ENCODE measurements at regions not wholly inside any gene's neighbourhood (a gene's known extent, or its start where the extent isn't known, plus 50 kb on each side); places are given as distances from the start of the nearest gene placed in this dataset.
A peak's percentile ranks its signal among the peaks of the same experiment; 100 is the strongest.

GRCh38 chr7:17020250-17020649, 138.5 kb upstream of the AGR3 start:
- DNase-seq: no peak

GRCh38 chr7:17021205-17021604, 139.4 kb upstream of the AGR3 start:
- DNase-seq: no peak

- peak in 1 of 2 donors; percentile 39 for DNase-seq
Measured at GRCh38 chr7:17022920-17023319, 141.1 kb upstream of the AGR3 start.

GRCh38 chr7:17026269-17026668, 144.5 kb upstream of the AGR3 start:
- no peak for DNase-seq

- DNase-seq: no peak
Measured at GRCh38 chr7:17027143-17027788, 145.5 kb upstream of the AGR3 start.

- no peak for DNase-seq
Measured at GRCh38 chr7:17027789-17028152, 146.0 kb upstream of the AGR3 start.

GRCh38 chr7:17029150-17029549, 147.4 kb upstream of the AGR3 start:
- DNase-seq: peak in 1 of 2 donors; percentile 58

GRCh38 chr7:17030559-17030958, 148.8 kb upstream of the AGR3 start:
- DNase-seq: peak; percentile 15 to 20

- DNase-seq: no peak
Measured at GRCh38 chr7:17031906-17032551, 150.2 kb upstream of the AGR3 start.

GRCh38 chr7:17033245-17033644, 151.5 kb upstream of the AGR3 start:
- DNase-seq: no peak

- no peak for DNase-seq
Measured at GRCh38 chr7:17036584-17036983, 154.8 kb upstream of the AGR3 start.

- DNase-seq: no peak
Measured at GRCh38 chr7:17037356-17037755, 155.6 kb upstream of the AGR3 start.

GRCh38 chr7:17038160-17038782, 156.5 kb upstream of the AGR3 start:
- no peak for DNase-seq

GRCh38 chr7:17038783-17039170, 157.0 kb upstream of the AGR3 start:
- no peak for DNase-seq

GRCh38 chr7:17039372-17039771, 157.6 kb upstream of the AGR3 start:
- no peak for DNase-seq

GRCh38 chr7:17040716-17041115, 158.9 kb upstream of the AGR3 start:
- DNase-seq: no peak

- DNase-seq: peak in 1 of 2 donors; percentile 52
Measured at GRCh38 chr7:17041324-17041723, 159.5 kb upstream of the AGR3 start.

- no peak for DNase-seq
Measured at GRCh38 chr7:17042211-17042610, 160.4 kb upstream of the AGR3 start.

- DNase-seq: no peak
Measured at GRCh38 chr7:17043012-17043877, 161.5 kb upstream of the AGR3 start.

- DNase-seq: no peak
Measured at GRCh38 chr7:17044396-17044795, 162.6 kb upstream of the AGR3 start.

GRCh38 chr7:17044861-17045260, 163.1 kb upstream of the AGR3 start:
- peak in 1 of 2 donors; percentile 21 for DNase-seq

- DNase-seq: no peak
Measured at GRCh38 chr7:17046259-17046658, 164.5 kb upstream of the AGR3 start.

GRCh38 chr7:17046666-17047065, 164.9 kb upstream of the AGR3 start:
- no peak for DNase-seq
